GM18505 (cell line): ENCODE measurements at regions not wholly inside any gene's neighbourhood (a gene's known extent, or its start where the extent isn't known, plus 50 kb on each side); places are given as distances from the start of the nearest gene placed in this dataset.
"Not testable (repeated sequence)": the region's sequence is repeated elsewhere in the genome, so short reads cannot be mapped to it uniquely, and the experiment has no call there.

Experiments
- ATAC-seq: cut with Tn5 transposase; IDR thresholded peaks from one replicate; pipeline ENCODE4 v1.9.1; 2021; ENCODE audit not compliant: unreplicated experiment
- POLR2A ChIP-seq: IDR thresholded peaks from 4 replicates; pipeline ENCODE4 v1.6.1; 2011; ENCODE audit warnings: borderline replicate concordance; ENCODE audit not compliant: insufficient read depth, insufficient read length; ENCODE audit errors: extremely low read depth

- no peak for ATAC-seq
- TF ChIP-seq POLR2A, result no peak
These were observed 127.3 kb upstream of the FAT4 start for GRCh38 chr4:125187226-125188176.

GRCh38 chr4:125184116-125184515 is 130.6 kb upstream of the FAT4 start:
- no peak for TF ChIP-seq POLR2A
- ATAC-seq, result no peak

- no peak for TF ChIP-seq POLR2A
- ATAC-seq, result no peak
These were observed 133.0 kb upstream of the FAT4 start for GRCh38 chr4:125181804-125182203.

- ATAC-seq, result no peak
- TF ChIP-seq POLR2A, result no peak
These were observed 135.0 kb upstream of the FAT4 start for GRCh38 chr4:125179727-125180126.

- no peak for TF ChIP-seq POLR2A
- ATAC-seq, result no peak
These were observed 145.6 kb upstream of the FAT4 start for GRCh38 chr4:125169192-125169591.

GRCh38 chr4:125168531-125168930 is 146.2 kb upstream of the FAT4 start:
- no peak for ATAC-seq

GRCh38 chr4:125166012-125166411 is 148.7 kb upstream of the FAT4 start:
- ATAC-seq, result not testable (repeated sequence)

More at GRCh38 chr4:125168531-125168930, 146.2 kb upstream of the FAT4 start:
- TF ChIP-seq POLR2A, result no peak

GRCh38 chr4:125159001-125159400 is 155.8 kb upstream of the FAT4 start:
- ATAC-seq, result no peak
- TF ChIP-seq POLR2A, result no peak

- no peak for ATAC-seq
- TF ChIP-seq POLR2A, result no peak
These were observed 159.5 kb upstream of the FAT4 start for GRCh38 chr4:125155251-125155650.

- no peak for TF ChIP-seq POLR2A
- ATAC-seq, result no peak
These were observed 173.7 kb upstream of the FAT4 start for GRCh38 chr4:125140966-125141495.

GRCh38 chr4:125135652-125136051 is 179.1 kb upstream of the FAT4 start:
- no peak for ATAC-seq
- TF ChIP-seq POLR2A, result no peak

GRCh38 chr4:125132729-125133128 is 182.0 kb upstream of the FAT4 start:
- no peak for TF ChIP-seq POLR2A
- ATAC-seq, result no peak

- TF ChIP-seq POLR2A, result no peak
- ATAC-seq, result no peak
These were observed 182.7 kb upstream of the FAT4 start for GRCh38 chr4:125131891-125132680.
